H1 (cell line): ENCODE measurements at regions not wholly inside any gene's neighbourhood (a gene's known extent, or its start where the extent isn't known, plus 50 kb on each side); places are given as distances from the start of the nearest gene placed in this dataset.

Experiments used
- CTCF ChIA-PET: fragments of 300-600 bp; sonication (Branson Sonifier 250); formaldehyde crosslinking; loops from one replicate; lab custom pipeline; 2021; ENCODE audit not compliant: partially characterized antibody; lab: Charles Lee
- POLR2A ChIA-PET: fragments of 300-600 bp; sonication (Branson Sonifier 250); formaldehyde crosslinking; loops from one replicate; lab custom pipeline; 2021; ENCODE audit warnings: inconsistent platforms; ENCODE audit not compliant: partially characterized antibody; lab: Charles Lee
- DNase-seq, 2 experiments: peaks; one replicate each; pipeline versions ENCODE4 v3.0.0 to v3.0.0-alpha.2; 2010 to 2022; ENCODE audit warnings: low spot score in 2 of 2, low read depth in 1 of 2, mixed read lengths in 1 of 2
- FAIRE-seq: peaks from 2 replicates; lab custom pipeline; 2011; peaks lifted over from hg19 to GRCh38; lab: Jason Lieb, UNC
- H2AFZ ChIP-seq: 2 replicates; pipeline ENCODE4 v1.8.1; 2012; ENCODE audit warnings: low read length, inconsistent platforms
- H2AK5ac ChIP-seq: 2 replicates; pipeline ENCODE4 v1.6.1; 2013; ENCODE audit warnings: low read depth, low read length
- H2BK120ac ChIP-seq: replicated peaks from 2 replicates; pipeline ENCODE3; 2013; ENCODE audit warnings: low read depth, low read length, inconsistent platforms
- H2BK12ac ChIP-seq: 2 replicates; pipeline ENCODE4 v1.6.1; 2013; ENCODE audit warnings: low read depth, low read length
- H2BK15ac ChIP-seq: 2 replicates; pipeline ENCODE4 v1.6.1; 2013; ENCODE audit warnings: low read length
- H2BK20ac ChIP-seq: 2 replicates; pipeline ENCODE4 v1.6.1; 2013; ENCODE audit warnings: low read length
- H2BK5ac ChIP-seq: 2 replicates; pipeline ENCODE4 v1.6.1; 2013; ENCODE audit warnings: low read depth, low read length
- H3K14ac ChIP-seq: 2 replicates; pipeline ENCODE4 v1.6.1; 2013; ENCODE audit warnings: inconsistent platforms; ENCODE audit not compliant: insufficient read length
- H3K18ac ChIP-seq: 2 replicates; pipeline ENCODE4 v1.6.1; 2013; ENCODE audit warnings: low read length; ENCODE audit errors: extremely low read depth
- H3K23ac ChIP-seq: 2 replicates; pipeline ENCODE4 v1.6.1; 2013; ENCODE audit warnings: inconsistent platforms; ENCODE audit not compliant: insufficient read length
- H3K23me2 ChIP-seq: 2 replicates; pipeline ENCODE4 v1.6.1; 2013; ENCODE audit warnings: low read depth, low read length
- H3K27ac ChIP-seq: 2 replicates; pipeline ENCODE4 v1.6.1; 2011; ENCODE audit warnings: low read depth, low read length, inconsistent platforms
- H3K27me3 ChIP-seq, 4 experiments: replicated peaks in 1 of 4; 1 replicate in 1 of 4; 2 replicates in 3 of 4; pipeline versions ENCODE4 v1.6.1 to v1.8.1; 2011 to 2013; ENCODE audit warnings: low read length in 3 of 4, mild to moderate bottlenecking in 3 of 4, inconsistent platforms in 2 of 4, mixed read lengths in 2 of 4, moderate library complexity in 1 of 4; ENCODE audit not compliant: control insufficient read depth in 3 of 4, insufficient read depth in 3 of 4; ENCODE audit errors: extremely low read depth in 1 of 4
- H3K36me3 ChIP-seq, 4 experiments: 2 replicates each; pipeline versions ENCODE4 v1.6.1 to v1.8.1; 2011 to 2013; ENCODE audit warnings: mild to moderate bottlenecking in 4 of 4, low read length in 3 of 4, moderate library complexity in 2 of 4, control low read depth in 1 of 4, inconsistent platforms in 1 of 4; ENCODE audit not compliant: insufficient read depth in 4 of 4, control insufficient read depth in 2 of 4
- H3K4ac ChIP-seq: replicated peaks from 2 replicates; pipeline ENCODE3; 2013; ENCODE audit warnings: low read length, low read depth, mixed read lengths, inconsistent platforms; ENCODE audit not compliant: insufficient read length
- H3K4me1 ChIP-seq, 4 experiments: replicated peaks in 1 of 4; 1 replicate in 1 of 4; 2 replicates in 3 of 4; pipeline versions ENCODE4 v1.6.1 to v1.8.1; 2011 to 2013; ENCODE audit warnings: low read length in 3 of 4, inconsistent platforms in 2 of 4, mixed read lengths in 1 of 4; ENCODE audit not compliant: insufficient read depth in 4 of 4, control insufficient read depth in 3 of 4
- H3K4me2 ChIP-seq, 2 experiments: 2 replicates each; pipeline versions ENCODE4 v1.6.1 to v1.8.1; 2011 to 2013; ENCODE audit warnings: low read depth in 2 of 2, low read length in 2 of 2, control low read depth in 1 of 2, inconsistent platforms in 1 of 2, mild to moderate bottlenecking in 1 of 2; ENCODE audit not compliant: insufficient read depth in 1 of 2
- H3K4me3 ChIP-seq, 4 experiments: fragments of 200-600, 300-600 bp in 1 of 4; sonication (generic), shearing (Covaris generic), sonication (Bioruptor Twin) in 1 of 4; 2 replicates each; pipeline versions ENCODE4 v1.5.1 to v1.8.1; 2011 to 2016; ENCODE audit warnings: low read length in 4 of 4, low read depth in 3 of 4, control low read depth in 2 of 4, inconsistent platforms in 2 of 4, mild to moderate bottlenecking in 2 of 4, mixed read lengths in 1 of 4, moderate library complexity in 1 of 4; ENCODE audit not compliant: insufficient read depth in 2 of 4; ENCODE audit errors: extremely low read depth in 1 of 4
- H3K56ac ChIP-seq: replicated peaks from 2 replicates; pipeline ENCODE3; 2013; ENCODE audit warnings: low read depth, mild to moderate bottlenecking, mixed read lengths, low read length, inconsistent platforms; ENCODE audit not compliant: insufficient read length
- H3K79me1 ChIP-seq: 2 replicates; pipeline ENCODE4 v1.6.1; 2013; ENCODE audit warnings: low read depth, low read length, control low read depth
- H3K79me2 ChIP-seq, 2 experiments: 2 replicates each; pipeline versions ENCODE4 v1.6.1 to v1.8.1; 2012 to 2013; ENCODE audit warnings: low read length in 2 of 2, mild to moderate bottlenecking in 2 of 2, inconsistent platforms in 1 of 2; ENCODE audit not compliant: insufficient read depth in 2 of 2, control insufficient read depth in 1 of 2
- H3K9ac ChIP-seq, 4 experiments: replicated peaks in 1 of 4; 1 replicate in 1 of 4; 2 replicates in 3 of 4; pipeline versions ENCODE4 v1.6.1 to v1.8.1; 2011 to 2013; ENCODE audit warnings: low read depth in 3 of 4, low read length in 3 of 4, control low read depth in 2 of 4, mild to moderate bottlenecking in 2 of 4, moderate library complexity in 2 of 4, inconsistent platforms in 1 of 4; ENCODE audit errors: extremely low read depth in 1 of 4
- H3K9me3 ChIP-seq, 2 experiments: 2 replicates each; pipeline versions ENCODE4 v1.6.1 to v1.8.1; 2012 to 2013; ENCODE audit warnings: mild to moderate bottlenecking in 2 of 2, moderate library complexity in 2 of 2, control low read depth in 1 of 2, inconsistent platforms in 1 of 2, low read depth in 1 of 2, low read length in 1 of 2, mixed read lengths in 1 of 2; ENCODE audit not compliant: insufficient read depth in 2 of 2
- H4K20me1 ChIP-seq, 2 experiments: replicated peaks in 1 of 2; 2 replicates each; pipeline versions ENCODE3 to v1.8.1; 2011 to 2013; ENCODE audit warnings: inconsistent platforms in 2 of 2, low read length in 2 of 2, mild to moderate bottlenecking in 1 of 2; ENCODE audit not compliant: insufficient read depth in 2 of 2, control insufficient read depth in 1 of 2
- H4K5ac ChIP-seq: 2 replicates; pipeline ENCODE4 v1.6.1; 2013; ENCODE audit warnings: low read length, low read depth, mixed read lengths, inconsistent platforms; ENCODE audit not compliant: insufficient read length
- H4K8ac ChIP-seq: 2 replicates; pipeline ENCODE4 v1.8.0; 2013; ENCODE audit warnings: mild to moderate bottlenecking, moderate library complexity, low read length, inconsistent platforms; ENCODE audit not compliant: insufficient read depth; ENCODE audit errors: extremely low read depth
- H4K91ac ChIP-seq: replicated peaks from 2 replicates; pipeline ENCODE3; 2013; ENCODE audit warnings: low read length, mixed read lengths, inconsistent platforms; ENCODE audit not compliant: insufficient read length
- CBX5 ChIP-seq: fragments of 300-800, 300-1000 bp; sonication (generic); IDR thresholded peaks from 2 replicates; pipeline ENCODE4 v1.7.1; 2016; ENCODE audit warnings: antibody characterized with exemption, low read length, low read depth
- CHD2 ChIP-seq: IDR thresholded peaks from 2 replicates; pipeline ENCODE4 v1.6.1; 2012; ENCODE audit warnings: low read length, improper control_type of control experiment
- JUN ChIP-seq: IDR thresholded peaks from 2 replicates; pipeline ENCODE4 v1.6.1; 2011; ENCODE audit warnings: low read depth, mild to moderate bottlenecking, improper control_type of control experiment, low read length
- SAP30 ChIP-seq: fragments of 300-600 bp; sonication (generic); IDR thresholded peaks from 2 replicates; pipeline ENCODE4 v1.7.1; 2012; ENCODE audit warnings: low read length, moderate library complexity, mild to moderate bottlenecking, inconsistent platforms; ENCODE audit not compliant: insufficient read depth, insufficient replicate concordance
- SP1 ChIP-seq: IDR thresholded peaks from 2 replicates; pipeline ENCODE4 v1.6.1; 2011; ENCODE audit warnings: low read depth, low read length
- SP4 ChIP-seq: IDR thresholded peaks from 2 replicates; pipeline ENCODE4 v1.6.1; 2012; ENCODE audit warnings: low read length, inconsistent platforms
- SRF ChIP-seq: IDR thresholded peaks from 2 replicates; pipeline ENCODE4 v1.6.1; 2011; ENCODE audit warnings: mild to moderate bottlenecking, low read depth, low read length, moderate library complexity
- WGBS, 2 experiments: shearing (Covaris generic) in 1 of 2; methylation state at CpG; one replicate each; pipeline versions ENCODE4 v1.1.6 to v1.1.7; 2013 to 2015; ENCODE audit warnings: low lambda C conversion rate in 2 of 2, mixed read lengths in 2 of 2, inconsistent platforms in 1 of 2, low coverage in 1 of 2, missing lambda C conversion rate in 1 of 2; ENCODE audit not compliant: insufficient replicate concordance in 2 of 2, insufficient coverage in 1 of 2, insufficient read length in 1 of 2; ENCODE audit errors: extremely low coverage in 1 of 2, missing lambda C conversion rate in 1 of 2; 5-methylcytosine and 5-hydroxymethylcytosine counted together
- TF ChIP-seq, protein P1 (sequence below): IDR thresholded peaks from 2 replicates; pipeline ENCODE4 v1.6.1; 2012; ENCODE audit warnings: inconsistent platforms

DNA sequence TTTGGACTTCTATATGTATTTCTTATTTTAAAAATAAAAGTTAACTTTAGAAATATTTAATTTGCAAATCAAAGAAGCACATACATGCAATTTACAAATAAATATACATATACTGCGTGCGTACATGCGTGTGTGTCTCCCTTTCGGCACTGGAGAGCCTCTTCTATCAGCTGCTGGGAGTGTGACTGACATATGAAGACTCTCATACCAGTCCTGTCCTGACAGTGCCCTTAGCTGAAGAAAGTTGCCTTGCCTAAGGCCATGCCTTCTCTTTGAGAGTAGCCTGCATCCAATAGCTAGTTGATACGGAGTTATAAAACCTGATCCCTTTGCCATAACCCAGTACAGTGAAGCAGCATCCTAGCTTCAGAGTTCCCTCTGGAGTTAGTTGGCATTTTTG is 282.4 kb upstream of the NEGR1 start:
- ChIA-PET CTCF (interaction anchor here (1.6 kb wide), 1 partner anchor 9 kb away, joined by 4 read pairs; no protein-coding TSS in a partner anchor), POLR2A (no interaction called here)
- no peak overlapping the region for H3K23ac ChIP-seq
- no peak overlapping the region for H3K56ac ChIP-seq
- H3K4me3 ChIP-seq, result no peak overlapping the region
- H3K36me3 ChIP-seq, result no peaks in the 10 kb centered on the region
- H2BK120ac ChIP-seq, result no peak overlapping the region
- no peak overlapping the region for H4K5ac ChIP-seq
- no peaks in the 10 kb centered on the region for H3K27me3 ChIP-seq
- peak overlapping the region; percentile 81; the same call in 1 of the 2 replicates for H2AFZ ChIP-seq
- no peaks in the 10 kb centered on the region for H3K79me2 ChIP-seq
- 95% methylated on average over 5 of the region's 5 CpGs; no CpG with 5 or more reads in 1 of the 2 experiments for WGBS, 2 experiments
- H3K14ac ChIP-seq, result no peak overlapping the region
- no peak overlapping the region for H2BK5ac ChIP-seq
- H3K4me1 ChIP-seq, result no peaks in the 10 kb centered on the region
- H3K9me3 ChIP-seq, result no peaks in the 10 kb centered on the region
- no peak overlapping the region for H2BK20ac ChIP-seq
- no peak overlapping the region for H3K18ac ChIP-seq
- H3K23me2 ChIP-seq, result no peaks in the 10 kb centered on the region
- no peak overlapping the region for H4K91ac ChIP-seq
- H3K4ac ChIP-seq, result peak overlapping the region; percentile 44
- H2BK15ac ChIP-seq, result no peak overlapping the region
- H3K79me1 ChIP-seq, result no peaks in the 10 kb centered on the region
- no peak for FAIRE-seq
- no peak for DNase-seq
- TF ChIP-seq JUN (no peak), SP1 (no peak), SRF (no peak), SAP30 (no peak), SP4 (no peak), CBX5 (no peak), CHD2 (no peak)
- TF ChIP-seq, protein P1, sequence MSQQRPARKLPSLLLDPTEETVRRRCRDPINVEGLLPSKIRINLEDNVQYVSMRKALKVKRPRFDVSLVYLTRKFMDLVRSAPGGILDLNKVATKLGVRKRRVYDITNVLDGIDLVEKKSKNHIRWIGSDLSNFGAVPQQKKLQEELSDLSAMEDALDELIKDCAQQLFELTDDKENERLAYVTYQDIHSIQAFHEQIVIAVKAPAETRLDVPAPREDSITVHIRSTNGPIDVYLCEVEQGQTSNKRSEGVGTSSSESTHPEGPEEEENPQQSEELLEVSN, result no peak
- TF ChIP-seq, all 59 proteins: peak for 0
- Histone ChIP-seq H2BK12ac (no peak overlapping the region), H3K9ac (no peak overlapping the region; a peak in 1 of 7 replicates), H4K8ac (no peak overlapping the region), H2AK5ac (no peak overlapping the region), H4K20me1 (no peaks in the 10 kb centered on the region), H3K4me2 (no peak overlapping the region), H3K27ac (no peak overlapping the region)
